Thoracic aorta (tissue), 2 donors: ENCODE measurements at regions not wholly inside any gene's neighbourhood (a gene's known extent, or its start where the extent isn't known, plus 50 kb on each side); places are given as distances from the start of the nearest gene placed in this dataset.
"Not testable (repeated sequence)": the region's sequence is repeated elsewhere in the genome, so short reads cannot be mapped to it uniquely, and the experiment has no call there.

Experiments
- ATAC-seq: fragments of 150-250 bp; one replicate; pipeline ENCODE4 v1.8.0; 2017; ENCODE audit warnings: low read depth; ENCODE audit not compliant: insufficient number of reproducible peaks, low FRiP score
- DNase-seq: peaks from one replicate; pipeline ENCODE4 v3.0.0-alpha.2; 2020; ENCODE audit warnings: low spot score
- H3K27ac ChIP-seq, 2 donors: fragments of 200-600 bp; sonication (generic); 1 replicate in 1 of 2; 2 replicates in 1 of 2; pipeline ENCODE4 v1.5.1; 2016; ENCODE audit warnings: mild to moderate bottlenecking in 2 of 2, moderate library complexity in 2 of 2
- H3K27me3 ChIP-seq: fragments of 200-600 bp; sonication (generic); replicated peaks from 2 replicates; pipeline ENCODE4 v1.6.0; 2016; ENCODE audit warnings: mild to moderate bottlenecking; ENCODE audit not compliant: insufficient read depth
- H3K36me3 ChIP-seq: fragments of 200-600 bp; sonication (generic); one replicate; pipeline ENCODE4 v1.5.1; 2016
- H3K4me1 ChIP-seq, 2 donors: fragments of 200-600 bp; sonication (generic); 1 replicate in 1 of 2; 2 replicates in 1 of 2; pipeline versions ENCODE4 v1.5.1 to v1.6.0; 2016; ENCODE audit warnings: low read depth in 2 of 2, mild to moderate bottlenecking in 1 of 2; ENCODE audit not compliant: control insufficient read depth in 1 of 2
- H3K4me3 ChIP-seq: fragments of 200-600 bp; sonication (generic); 2 replicates; pipeline ENCODE4 v1.5.1; 2016; ENCODE audit warnings: mild to moderate bottlenecking
- H3K9me3 ChIP-seq: fragments of 200-600 bp; sonication (generic); 2 replicates; pipeline ENCODE4 v1.5.1; 2016
- CTCF ChIP-seq: fragments of 200-600 bp; sonication (generic); IDR thresholded peaks from one replicate; pipeline ENCODE4 v1.5.1; 2019; ENCODE audit warnings: antibody characterized with exemption

- ATAC-seq (no peak), DNase-seq (no peak)
- no peak for TF ChIP-seq CTCF
- no peak overlapping the region for H3K4me3 ChIP-seq
- H3K27me3 ChIP-seq, result no peaks in the 10 kb centered on the region
- H3K4me1 ChIP-seq, result peaks cover 0 to 13% of the 10 kb centered on the region in 2 donors
- no peak overlapping the region for H3K27ac ChIP-seq
- no peaks in the 10 kb centered on the region for H3K9me3 ChIP-seq
- H3K36me3 ChIP-seq, result no peaks in the 10 kb centered on the region
Measured at GRCh38 chr2:128603411-128603924, 284.8 kb upstream of the HS6ST1 start.

DNA sequence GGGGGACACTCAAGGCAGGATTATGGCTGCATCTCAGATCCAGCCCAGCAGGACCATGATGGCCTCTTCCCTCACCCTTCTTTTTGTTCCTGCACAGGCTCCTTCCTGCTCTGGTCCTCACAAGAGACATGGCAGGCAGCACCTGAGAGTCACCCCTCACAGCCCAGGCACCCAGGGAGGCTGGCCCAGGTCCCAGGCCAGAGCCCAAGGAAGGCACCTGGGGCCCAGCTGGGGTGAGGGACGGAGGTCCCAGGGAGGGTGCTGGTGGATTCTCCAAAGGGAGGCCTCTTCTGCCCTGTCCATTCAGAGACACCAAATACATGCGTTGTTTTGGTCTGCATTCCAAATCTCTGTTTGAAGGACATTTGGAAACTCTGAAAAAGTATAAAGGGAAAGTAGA is 285.4 kb upstream of the HS6ST1 start:
- H3K4me1 ChIP-seq, result peaks cover 0 to 15% of the 10 kb centered on the region in 2 donors
- TF ChIP-seq CTCF, result no peak
- H3K27me3 ChIP-seq, result no peaks in the 10 kb centered on the region
- no peaks in the 10 kb centered on the region for H3K9me3 ChIP-seq
- H3K27ac ChIP-seq, result no peak overlapping the region
- H3K4me3 ChIP-seq, result no peak overlapping the region
- ATAC-seq (no peak), DNase-seq (no peak)
- H3K36me3 ChIP-seq, result no peaks in the 10 kb centered on the region

- H3K27ac ChIP-seq, H3K27me3 ChIP-seq, H3K9me3 ChIP-seq, DNase-seq, ATAC-seq, H3K36me3 ChIP-seq, H3K4me3 ChIP-seq: not testable (repeated sequence)
- peaks cover 0 to 15% of the 10 kb centered on the region in 2 donors for H3K4me1 ChIP-seq
Measured at GRCh38 chr2:128604581-128604980, 285.9 kb upstream of the HS6ST1 start.

- TF ChIP-seq CTCF, result no peak
- no peaks in the 10 kb centered on the region for H3K36me3 ChIP-seq
- ATAC-seq (no peak), DNase-seq (no peak)
- no peak overlapping the region for H3K4me3 ChIP-seq
- no peaks in the 10 kb centered on the region for H3K27me3 ChIP-seq
- no peak overlapping the region for H3K27ac ChIP-seq
- peaks cover 0 to 15% of the 10 kb centered on the region in 2 donors for H3K4me1 ChIP-seq
- H3K9me3 ChIP-seq, result no peaks in the 10 kb centered on the region
Measured at GRCh38 chr2:128605421-128605820, 286.8 kb upstream of the HS6ST1 start.

DNA sequence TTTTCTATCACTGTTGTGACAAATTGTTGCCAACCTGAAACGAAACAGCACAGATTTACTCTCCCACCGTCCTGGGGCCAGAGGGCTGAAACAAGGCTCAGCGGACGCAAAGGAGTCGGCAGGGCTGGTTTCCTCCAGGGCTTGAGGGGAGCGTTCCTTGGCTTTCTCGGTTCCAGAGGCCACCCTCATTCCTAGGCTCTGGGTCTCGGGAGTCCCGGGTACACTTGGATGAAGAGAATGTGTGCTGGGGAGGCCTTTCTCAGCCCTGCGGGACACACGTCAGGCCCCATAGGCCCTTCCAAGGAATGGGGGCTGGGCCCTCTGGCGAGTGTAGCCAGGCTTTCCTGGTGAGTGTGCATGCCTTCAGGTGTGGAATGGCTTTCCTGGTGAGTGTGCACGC is 287.3 kb upstream of the HS6ST1 start:
- Histone ChIP-seq H3K9me3 (no peaks in the 10 kb centered on the region), H3K27me3 (no peaks in the 10 kb centered on the region), H3K4me3 (no peak overlapping the region), H3K27ac (no peak overlapping the region), H3K36me3 (no peaks in the 10 kb centered on the region), H3K4me1 (peaks cover 0 to 15% of the 10 kb centered on the region in 2 donors)
- DNase-seq, result no peak
- no peak for ATAC-seq
- TF ChIP-seq CTCF, result no peak

- peaks cover 0 to 15% of the 10 kb centered on the region in 2 donors for H3K4me1 ChIP-seq
- no peaks in the 10 kb centered on the region for H3K27me3 ChIP-seq
- H3K27ac ChIP-seq, result no peak overlapping the region
- H3K9me3 ChIP-seq, result no peaks in the 10 kb centered on the region
- DNase-seq, result no peak
- no peak overlapping the region for H3K4me3 ChIP-seq
- no peaks in the 10 kb centered on the region for H3K36me3 ChIP-seq
- ATAC-seq, result no peak
- TF ChIP-seq CTCF, result no peak
Measured at GRCh38 chr2:128606837-128607236, 288.2 kb upstream of the HS6ST1 start.
